ENCODE measurements at regions not wholly inside any gene's neighbourhood (a gene's known extent, or its start where the extent isn't known, plus 50 kb on each side); places are given as distances from the start of the nearest gene placed in this dataset.

- TF ChIP-seq, protein P1, sequence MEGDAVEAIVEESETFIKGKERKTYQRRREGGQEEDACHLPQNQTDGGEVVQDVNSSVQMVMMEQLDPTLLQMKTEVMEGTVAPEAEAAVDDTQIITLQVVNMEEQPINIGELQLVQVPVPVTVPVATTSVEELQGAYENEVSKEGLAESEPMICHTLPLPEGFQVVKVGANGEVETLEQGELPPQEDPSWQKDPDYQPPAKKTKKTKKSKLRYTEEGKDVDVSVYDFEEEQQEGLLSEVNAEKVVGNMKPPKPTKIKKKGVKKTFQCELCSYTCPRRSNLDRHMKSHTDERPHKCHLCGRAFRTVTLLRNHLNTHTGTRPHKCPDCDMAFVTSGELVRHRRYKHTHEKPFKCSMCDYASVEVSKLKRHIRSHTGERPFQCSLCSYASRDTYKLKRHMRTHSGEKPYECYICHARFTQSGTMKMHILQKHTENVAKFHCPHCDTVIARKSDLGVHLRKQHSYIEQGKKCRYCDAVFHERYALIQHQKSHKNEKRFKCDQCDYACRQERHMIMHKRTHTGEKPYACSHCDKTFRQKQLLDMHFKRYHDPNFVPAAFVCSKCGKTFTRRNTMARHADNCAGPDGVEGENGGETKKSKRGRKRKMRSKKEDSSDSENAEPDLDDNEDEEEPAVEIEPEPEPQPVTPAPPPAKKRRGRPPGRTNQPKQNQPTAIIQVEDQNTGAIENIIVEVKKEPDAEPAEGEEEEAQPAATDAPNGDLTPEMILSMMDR (conservative IDR thresholded peaks at IDR 0.05; ENCODE audit: low read depth) = no peak
- no peak for DNase-seq (ENCODE audit: low spot score)
- ChIA-PET CTCF (no interaction called here), POLR2A (ENCODE audit: low non-redundant PET) (no interaction called here)
- no peak overlapping the region for H3K27ac ChIP-seq
Measured at GRCh38 chr12:130216031-130216430, 53.8 kb downstream of the FZD10 start.

GRCh38 chr12:130218682-130219081, 56.4 kb downstream of the FZD10 start:
- ChIA-PET POLR2A (ENCODE audit: low non-redundant PET) (no interaction called here), CTCF (no interaction called here)
- no peak overlapping the region for H3K27ac ChIP-seq
- DNase-seq (ENCODE audit: low spot score) = no peak
- TF ChIP-seq, protein P1 (conservative IDR thresholded peaks at IDR 0.05; ENCODE audit: low read depth) = no peak

DNA sequence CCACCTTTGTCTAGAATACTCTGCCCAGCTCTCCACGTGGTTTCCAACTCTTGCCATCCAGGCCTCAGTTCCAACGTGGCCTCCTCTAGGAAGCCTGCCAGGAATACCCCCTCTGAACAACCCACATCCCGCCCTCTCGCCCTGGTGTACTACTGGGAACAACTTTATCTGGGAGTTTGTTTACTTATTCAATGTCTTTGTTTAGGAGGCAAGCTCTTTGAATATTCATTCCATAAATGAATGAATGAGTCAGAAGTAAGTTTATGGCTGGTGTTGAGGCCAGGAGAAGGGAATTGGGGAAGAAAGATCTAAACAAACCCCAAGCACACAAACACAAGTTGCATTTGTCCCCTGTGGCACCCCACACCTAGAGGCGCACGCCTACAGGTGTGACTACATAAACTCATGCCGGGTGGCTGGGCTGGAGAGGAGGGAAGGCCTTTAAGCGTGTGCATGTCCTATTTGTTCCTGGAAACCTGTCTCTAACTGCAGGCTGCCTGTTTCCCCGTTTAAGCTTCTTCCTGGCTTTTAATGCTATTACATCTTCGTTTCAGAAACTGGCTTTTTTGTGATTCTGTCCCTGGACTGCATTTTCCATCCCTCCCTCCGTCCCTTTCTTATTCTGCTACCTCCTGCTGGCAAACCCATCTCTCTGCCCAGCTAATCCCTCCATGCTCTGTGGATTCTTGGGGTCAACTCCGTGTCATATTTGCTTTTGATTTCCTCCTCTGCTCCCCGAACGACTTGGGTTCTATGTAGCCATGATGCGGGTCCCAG, 57.9 kb downstream of the FZD10 start:
- TF ChIP-seq, protein P1 (conservative IDR thresholded peaks at IDR 0.05; ENCODE audit: low read depth) = no peak
- POLR2A ChIA-PET (ENCODE audit: low non-redundant PET) = no interaction called here
- no peak overlapping the region for H3K27ac ChIP-seq
- CTCF ChIA-PET = interaction anchor here (0.6 kb wide), 1 partner anchor 1302 kb away, joined by 3 read pairs; no protein-coding TSS in a partner anchor
- DNase-seq (ENCODE audit: low spot score) = no peak

DNA sequence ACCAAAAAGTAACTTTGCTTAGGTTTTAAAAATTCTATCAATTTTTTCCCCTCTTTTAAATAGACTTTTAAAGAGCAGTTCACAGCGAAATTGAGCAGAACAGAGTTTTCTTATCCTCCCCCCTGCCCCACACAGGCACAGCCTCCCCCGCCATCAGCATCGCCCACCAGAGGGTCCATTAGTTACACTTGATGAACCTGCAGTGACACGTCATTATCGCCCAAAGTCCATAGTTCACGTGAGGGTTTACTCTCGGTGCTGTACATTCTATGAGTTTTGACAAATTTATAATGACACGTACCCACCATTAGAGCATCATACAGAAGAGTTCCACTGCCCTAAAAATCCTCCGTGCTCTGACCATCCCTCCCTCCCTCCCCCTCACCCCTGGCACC, 58.4 kb downstream of the FZD10 start:
- TF ChIP-seq, protein P1 (conservative IDR thresholded peaks at IDR 0.05; ENCODE audit: low read depth) = no peak
- H3K27ac ChIP-seq = no peak overlapping the region
- DNase-seq (ENCODE audit: low spot score) = no peak
- CTCF ChIA-PET = no interaction called here
- POLR2A ChIA-PET (ENCODE audit: low non-redundant PET) = no interaction called here

- CTCF ChIA-PET = no interaction called here
- POLR2A ChIA-PET (ENCODE audit: low non-redundant PET) = no interaction called here
- TF ChIP-seq, protein P1 (conservative IDR thresholded peaks at IDR 0.05; ENCODE audit: low read depth) = no peak
- no peak overlapping the region for H3K27ac ChIP-seq
- DNase-seq (ENCODE audit: low spot score) = no peak
Measured at GRCh38 chr12:130222519-130223218, 60.4 kb downstream of the FZD10 start.

DNA sequence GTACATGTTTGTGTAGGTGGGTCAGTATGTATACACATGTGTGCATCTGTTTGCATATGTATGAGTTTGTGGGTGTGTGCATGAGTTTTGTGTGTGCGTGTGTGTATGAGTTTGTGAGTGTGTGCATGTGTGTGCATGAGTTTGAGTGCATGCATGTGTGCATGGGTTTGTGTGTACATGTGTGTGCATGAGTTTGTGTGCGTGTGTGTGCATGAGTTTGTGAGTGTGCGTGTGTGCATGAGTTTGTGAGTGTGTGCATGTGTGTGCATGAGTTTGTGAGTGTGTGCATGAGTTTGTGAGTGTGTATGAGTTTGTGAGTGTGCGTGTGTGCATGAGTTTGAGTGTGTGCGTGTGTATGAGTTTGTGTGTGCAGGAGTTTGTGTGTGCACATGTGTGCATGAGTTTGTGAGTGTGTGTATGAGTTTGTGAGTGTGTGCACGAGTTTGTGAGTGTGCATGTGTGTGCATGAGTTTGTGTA, 61.5 kb downstream of the FZD10 start:
- ChIA-PET POLR2A (ENCODE audit: low non-redundant PET) (no interaction called here), CTCF (no interaction called here)
- DNase-seq (ENCODE audit: low spot score) = no peak
- no peak overlapping the region for H3K27ac ChIP-seq
- TF ChIP-seq, protein P1 (conservative IDR thresholded peaks at IDR 0.05; ENCODE audit: low read depth) = no peak
